COLO668 (cell line): ENCODE measurements at regions not wholly inside any gene's neighbourhood (a gene's known extent, or its start where the extent isn't known, plus 50 kb on each side); places are given as distances from the start of the nearest gene placed in this dataset.
A peak's percentile ranks its signal among the peaks of the same experiment; 100 is the strongest.
"Not testable (repeated sequence)": the region's sequence is repeated elsewhere in the genome, so short reads cannot be mapped to it uniquely, and the experiment has no call there.

Source experiments
- DNase-seq: peaks from one replicate; lab custom pipeline; 2025; ENCODE audit not compliant: unreplicated experiment; lab: John Stamatoyannopoulos, UW

DNA sequence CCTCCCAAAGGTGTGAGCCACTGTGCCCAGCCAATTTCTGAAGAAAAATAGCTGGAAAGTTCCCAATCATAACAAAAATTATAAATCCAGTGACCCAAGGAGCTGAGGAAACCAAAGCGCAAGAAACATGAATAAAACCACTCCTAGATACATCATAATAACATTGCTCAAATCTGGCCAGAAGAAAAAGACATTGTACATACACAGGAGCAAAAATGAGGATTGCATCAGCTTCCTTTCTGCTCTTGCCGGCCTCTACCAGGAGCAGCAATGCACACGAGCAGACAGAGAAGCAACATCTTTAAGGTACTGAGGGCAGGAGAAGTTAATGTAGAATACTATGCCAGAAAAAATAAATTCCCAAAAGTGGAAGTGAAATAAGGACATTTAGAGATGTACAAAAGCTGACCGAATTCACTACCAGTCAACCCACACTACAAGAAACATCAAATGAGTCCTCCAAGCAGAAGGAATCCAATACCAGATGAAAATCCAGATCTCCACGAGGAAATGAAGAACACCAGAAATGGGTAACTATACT is 127.0 kb upstream of the NBPF11 start:
- DNase-seq: not testable (repeated sequence)

GRCh38 chr1:148277865-148278279 is 125.8 kb upstream of the NBPF11 start:
- not testable (repeated sequence) for DNase-seq

GRCh38 chr1:148267066-148267465 is 115.0 kb upstream of the NBPF11 start:
- not testable (repeated sequence) for DNase-seq

GRCh38 chr1:148264374-148265276 is 112.5 kb upstream of the NBPF11 start:
- no peak for DNase-seq

DNA sequence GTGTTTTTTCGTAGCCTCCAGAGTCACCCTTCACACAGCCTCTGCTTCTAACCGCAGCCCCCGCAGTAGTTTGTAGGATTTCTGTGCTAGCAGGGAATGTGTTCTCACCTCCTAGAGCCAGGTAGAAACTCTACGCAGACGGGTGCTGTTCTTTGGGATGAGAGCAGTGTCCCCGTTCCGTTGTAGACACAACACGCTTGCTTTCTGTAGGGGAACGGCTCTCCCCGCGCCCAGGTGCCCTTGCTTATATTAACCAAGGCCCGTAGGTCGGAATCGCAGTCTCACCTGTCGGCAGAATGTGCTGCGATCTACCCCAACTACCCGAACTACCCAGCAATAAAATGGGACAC is 111.8 kb upstream of the NBPF11 start:
- DNase-seq: peak; percentile 64

DNA sequence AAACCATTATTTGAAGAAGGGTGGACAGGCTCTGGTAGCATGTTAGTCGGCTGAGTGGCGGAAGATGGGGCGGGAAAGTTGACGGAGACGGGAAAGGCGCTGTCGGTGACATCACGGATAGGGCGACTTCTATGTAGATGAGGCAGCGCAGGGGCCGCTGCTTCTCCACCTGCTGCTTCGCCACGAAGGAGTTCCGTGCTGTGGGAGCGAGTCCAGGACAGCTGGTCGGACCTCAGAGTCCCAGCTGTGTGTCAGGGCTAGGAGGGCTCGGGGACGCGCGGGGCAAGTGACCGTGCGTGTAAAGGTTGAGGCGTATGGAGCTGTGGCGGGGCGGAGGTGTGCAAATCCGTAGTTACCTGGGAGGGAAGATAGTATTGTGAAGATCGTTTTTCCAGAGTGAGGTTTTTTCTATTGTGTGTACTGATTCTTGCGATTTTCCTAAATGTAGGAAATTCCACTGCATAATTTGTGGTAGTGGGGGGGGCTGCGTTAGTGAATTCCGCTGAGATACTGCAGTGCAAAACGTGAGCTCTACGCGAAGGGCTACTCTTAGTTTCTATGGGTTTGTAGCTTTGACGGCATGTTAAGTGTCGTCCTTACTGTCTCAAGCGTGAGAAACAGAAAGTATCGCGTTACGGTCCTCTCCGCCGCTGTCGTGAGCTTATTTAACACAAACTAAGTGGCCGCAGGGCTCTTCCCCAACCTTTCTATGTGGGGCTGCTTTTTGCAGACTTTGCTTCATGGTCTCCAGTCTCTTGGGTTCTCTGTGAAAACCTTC is 111.2 kb upstream of the NBPF11 start:
- DNase-seq: peak; percentile 80

DNA sequence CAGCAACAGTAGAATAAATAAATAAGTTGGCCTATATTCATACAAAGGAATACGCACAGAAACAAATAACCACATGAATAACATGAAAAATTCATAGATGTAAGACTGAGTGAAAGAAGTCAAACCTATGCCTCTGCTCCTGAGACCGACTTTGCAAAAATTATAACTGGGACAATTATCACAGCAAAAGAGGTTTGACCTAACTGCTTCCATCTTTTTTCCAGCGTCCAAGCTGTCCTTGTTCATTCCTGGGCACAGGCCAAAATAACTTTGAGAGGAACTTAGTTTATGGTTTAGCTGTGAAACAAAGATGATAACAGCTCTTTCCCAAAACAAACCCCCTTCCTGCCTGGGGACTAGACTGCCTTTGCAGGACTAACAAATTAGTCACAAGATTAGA is 109.6 kb upstream of the NBPF11 start:
- not testable (repeated sequence) for DNase-seq

DNA sequence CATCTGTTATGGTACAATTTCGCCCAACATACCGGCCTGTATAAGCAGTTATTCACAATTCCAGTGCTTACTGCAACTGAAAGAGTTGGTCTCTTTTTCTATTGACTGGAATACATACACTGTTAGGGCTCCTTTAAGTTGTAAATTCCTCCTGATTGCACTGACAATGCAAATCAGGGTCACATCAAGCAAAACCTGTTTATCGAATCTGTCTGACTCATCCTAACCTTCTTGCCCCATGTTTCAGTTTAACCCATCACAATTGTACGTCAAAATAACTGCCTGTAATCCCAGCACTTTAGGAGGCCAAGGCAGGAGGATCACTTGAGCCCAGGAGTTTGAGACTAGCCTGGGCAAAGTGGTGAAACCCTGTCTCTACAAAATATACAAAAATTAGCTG is 105.8 kb upstream of the NBPF11 start:
- DNase-seq: not testable (repeated sequence)

- peak; percentile 23 for DNase-seq
Observed at GRCh38 chr1:148254611-148255429, 102.7 kb upstream of the NBPF11 start.

DNA sequence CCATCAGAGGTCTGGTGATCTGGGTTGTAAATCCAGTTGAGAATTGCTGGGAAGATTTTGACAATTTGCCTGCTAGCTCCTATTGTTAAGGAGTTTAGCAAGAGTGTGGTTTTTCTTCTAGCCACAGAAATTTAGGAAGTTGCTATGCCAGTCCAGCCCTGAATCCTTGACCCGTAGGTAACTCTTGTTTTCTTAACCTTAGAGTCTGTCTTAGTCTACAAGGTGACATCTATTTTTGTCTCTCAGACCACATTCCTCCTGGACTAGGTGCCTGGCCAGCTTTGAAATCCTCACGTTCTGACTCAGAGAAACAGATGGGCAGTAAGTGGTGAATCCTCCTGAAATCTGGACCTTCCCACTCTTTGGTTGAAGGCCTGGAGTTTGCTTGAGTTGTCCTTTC is 101.7 kb upstream of the NBPF11 start:
- not testable (repeated sequence) for DNase-seq

DNA sequence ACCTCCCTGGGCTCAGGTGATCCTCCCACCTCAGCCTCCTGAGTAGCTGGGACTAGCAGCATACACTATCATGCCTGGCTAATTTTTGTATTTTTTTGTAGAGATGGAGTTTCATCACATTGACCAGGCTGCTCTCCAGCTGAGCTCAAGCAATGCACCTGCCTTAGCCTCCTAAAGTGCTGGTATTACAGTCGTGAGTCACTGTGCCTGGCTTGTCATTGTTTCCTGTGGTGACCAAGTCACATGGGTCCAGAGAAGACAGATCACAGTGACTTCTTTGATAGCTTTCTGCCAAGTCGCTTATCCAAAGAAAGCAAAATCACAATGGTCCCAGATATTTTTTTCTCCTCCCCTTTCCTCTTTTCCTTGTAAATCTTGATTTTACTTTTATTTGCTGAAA is 96.7 kb upstream of the NBPF11 start:
- not testable (repeated sequence) for DNase-seq

- DNase-seq: not testable (repeated sequence)
Observed at GRCh38 chr1:148246258-148246861, 94.3 kb upstream of the NBPF11 start.

DNA sequence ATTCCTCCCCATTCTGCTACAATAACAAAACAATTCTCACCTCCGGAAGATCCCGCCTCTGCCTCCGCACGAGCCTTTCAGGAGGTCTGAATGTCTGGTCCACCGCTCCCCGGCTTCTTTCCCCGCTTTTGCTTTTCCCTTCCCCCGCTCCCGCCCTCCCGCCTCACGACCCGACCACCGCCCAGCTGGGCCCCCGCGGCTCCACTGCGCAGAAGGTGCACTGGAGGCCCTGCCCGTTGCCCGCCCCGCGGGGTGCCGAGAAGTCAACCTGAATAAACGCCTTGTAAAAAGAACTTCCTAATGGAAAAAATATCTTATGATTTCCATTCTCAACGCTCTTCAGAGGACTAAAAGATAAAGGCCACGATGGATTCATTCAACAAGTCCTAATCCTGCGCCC is 93.8 kb upstream of the NBPF11 start:
- not testable (repeated sequence) for DNase-seq

DNA sequence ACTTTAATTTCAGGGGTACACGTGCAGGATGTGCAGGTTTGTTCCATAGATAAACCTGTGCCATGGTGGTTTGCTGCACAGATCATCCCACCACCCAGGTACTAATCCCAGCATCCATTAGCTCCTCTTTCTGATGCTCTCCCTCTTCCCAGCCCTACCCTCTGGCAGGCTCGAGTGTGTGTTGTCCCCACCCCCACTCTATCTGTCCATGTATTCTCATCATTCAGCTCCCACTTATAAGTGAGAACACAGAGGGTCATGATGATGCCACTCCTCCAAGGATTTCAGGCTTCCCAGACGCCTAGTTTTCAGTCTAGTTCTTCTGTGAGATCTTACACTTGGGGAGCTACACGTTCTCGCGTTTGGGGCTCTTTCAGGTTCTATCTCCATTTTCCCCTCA is 93.4 kb upstream of the NBPF11 start:
- not testable (repeated sequence) for DNase-seq

DNA sequence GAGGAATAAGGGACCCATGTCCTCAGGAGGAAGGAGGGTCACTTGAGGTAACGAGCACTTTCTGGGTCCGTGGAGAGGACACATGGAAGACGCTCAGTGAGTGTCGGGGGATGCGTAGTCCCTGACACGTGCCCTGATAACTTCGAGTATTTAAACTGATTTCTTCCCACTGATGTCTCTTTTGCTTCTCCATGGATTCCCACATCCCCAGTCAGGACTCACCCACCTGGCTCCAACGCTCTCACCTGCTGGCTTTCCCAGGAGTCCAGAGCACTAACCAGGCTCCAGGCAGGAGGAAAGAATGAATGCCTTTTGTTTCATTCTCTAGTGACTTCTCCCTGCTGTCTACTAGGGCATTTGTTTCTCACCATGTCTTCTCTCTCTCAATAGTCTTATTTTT is 81.2 kb upstream of the NBPF11 start:
- not testable (repeated sequence) for DNase-seq

GRCh38 chr1:148228846-148229245 is 76.8 kb upstream of the NBPF11 start:
- DNase-seq: not testable (repeated sequence)

DNA sequence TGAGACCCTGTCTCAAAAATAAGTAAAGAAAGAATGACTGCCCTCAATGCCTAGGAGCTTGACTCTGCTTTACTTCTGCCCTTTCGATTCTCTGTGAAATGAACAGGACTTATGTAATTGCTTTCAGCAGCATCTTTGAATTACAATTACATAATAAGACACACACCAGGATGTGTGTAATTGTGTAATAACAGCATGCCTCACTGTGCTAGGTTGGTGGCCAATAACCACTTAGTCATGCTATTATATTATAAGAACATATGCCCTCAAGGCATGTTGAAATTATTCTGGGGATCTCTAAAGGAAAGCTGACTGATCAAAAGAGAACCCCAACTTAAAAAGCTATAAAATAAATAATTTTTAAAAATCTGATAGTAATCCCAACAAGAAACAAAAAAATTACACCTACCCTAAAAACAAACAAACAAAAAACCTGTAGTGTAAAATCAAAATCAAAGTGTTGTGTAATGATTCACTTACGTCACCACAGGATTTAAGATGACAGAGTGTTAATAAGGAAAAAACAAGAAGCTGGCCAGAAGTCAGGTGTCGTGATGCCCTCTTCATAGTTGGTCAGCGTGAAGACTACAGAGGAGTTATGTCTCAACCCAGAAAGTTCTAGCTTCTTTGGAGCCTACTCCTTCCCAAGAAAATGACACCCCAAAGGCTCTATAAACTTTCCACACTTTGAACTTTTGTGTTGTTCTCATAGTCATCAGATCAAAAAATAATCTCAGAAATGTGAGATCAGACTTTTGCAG is 70.5 kb upstream of the NBPF11 start:
- not testable (repeated sequence) for DNase-seq

DNA sequence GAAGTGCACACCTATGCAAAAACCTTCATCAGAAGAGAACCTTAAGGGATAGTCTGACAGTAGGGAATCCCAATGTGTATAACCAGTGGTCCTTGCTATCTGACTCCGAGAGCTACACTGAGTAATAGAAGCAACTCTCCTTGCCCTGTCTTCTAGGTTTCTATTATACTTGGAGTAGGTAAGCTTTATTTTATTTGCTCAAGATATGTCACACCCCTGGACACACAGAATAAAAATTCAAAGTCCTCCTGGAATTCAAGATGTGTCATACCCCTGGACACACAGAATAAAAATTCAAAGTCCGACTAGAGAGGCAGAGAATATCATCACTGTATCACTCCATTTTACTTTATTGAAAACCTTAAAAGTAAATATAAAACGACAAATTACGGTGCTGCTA is 69.5 kb upstream of the NBPF11 start:
- DNase-seq: not testable (repeated sequence)

- not testable (repeated sequence) for DNase-seq
Observed at GRCh38 chr1:148219229-148219628, 67.1 kb upstream of the NBPF11 start.

- DNase-seq: not testable (repeated sequence)
Observed at GRCh38 chr1:148211191-148211590, 59.1 kb upstream of the NBPF11 start.
